Sigmoid colon (tissue), 4 donors: ENCODE measurements at regions not wholly inside any gene's neighbourhood (a gene's known extent, or its start where the extent isn't known, plus 50 kb on each side); places are given as distances from the start of the nearest gene placed in this dataset.
"Not testable (repeated sequence)": the region's sequence is repeated elsewhere in the genome, so short reads cannot be mapped to it uniquely, and the experiment has no call there.

Experiments
- EP300 ChIP-seq, 4 donors: sonication (generic); formaldehyde crosslinking; IDR thresholded peaks; one replicate each; pipeline ENCODE4 v1.6.1; 2017; ENCODE audit warnings: antibody characterized with exemption in 4 of 4
- POLR2A ChIP-seq, 2 donors: fragments of 450-650 bp; IDR thresholded peaks; one replicate each; pipeline ENCODE4 v1.6.1; 2016; ENCODE audit warnings: antibody characterized with exemption in 2 of 2, mild to moderate bottlenecking in 2 of 2, moderate library complexity in 2 of 2
- POLR2AphosphoS5 ChIP-seq, 4 donors: sonication (generic); formaldehyde crosslinking; IDR thresholded peaks; one replicate each; pipeline ENCODE4 v1.6.1; 2017; ENCODE audit warnings: antibody characterized with exemption in 4 of 4
- TF ChIP-seq, protein P1 (sequence below), 4 experiments: fragments of 450-650 bp in 3 of 4; fragments of 200-600 bp in 1 of 4; IDR thresholded peaks; one replicate each; pipeline ENCODE4 v1.5.1; 2016 to 2019; ENCODE audit warnings: antibody characterized with exemption in 4 of 4, mild to moderate bottlenecking in 3 of 4, moderate library complexity in 2 of 4

DNA sequence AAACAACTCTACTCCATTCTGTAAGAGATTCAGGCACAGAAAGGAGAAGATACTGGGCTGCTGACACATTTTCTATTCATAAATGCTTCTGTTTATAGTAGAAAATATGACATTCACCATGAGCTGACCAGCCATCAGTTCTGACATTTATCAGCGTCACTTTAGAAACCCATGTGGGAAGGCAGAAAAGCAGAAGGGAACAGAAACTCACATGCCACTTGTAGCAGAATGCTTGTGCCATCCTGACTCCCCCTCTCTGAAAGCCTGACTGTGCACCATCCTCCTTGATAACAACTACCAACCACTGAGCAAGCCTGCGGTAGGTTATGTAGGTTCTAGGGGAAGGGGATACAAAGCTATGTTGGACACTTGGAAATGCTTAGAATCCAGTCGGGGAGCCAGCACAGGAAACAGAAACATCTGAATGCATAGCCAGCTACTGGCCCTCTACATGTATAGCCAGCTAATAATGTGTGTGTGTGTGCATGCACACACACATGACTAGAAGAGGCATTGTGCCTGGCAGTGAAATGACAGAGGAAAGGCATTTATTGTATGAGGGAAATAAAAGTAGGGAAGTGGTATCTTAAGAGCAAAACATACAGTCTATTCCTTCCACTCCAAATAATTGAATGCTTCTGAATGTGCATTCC is 104.3 kb downstream of the SPDYE17 start:
- TF ChIP-seq, protein P1, sequence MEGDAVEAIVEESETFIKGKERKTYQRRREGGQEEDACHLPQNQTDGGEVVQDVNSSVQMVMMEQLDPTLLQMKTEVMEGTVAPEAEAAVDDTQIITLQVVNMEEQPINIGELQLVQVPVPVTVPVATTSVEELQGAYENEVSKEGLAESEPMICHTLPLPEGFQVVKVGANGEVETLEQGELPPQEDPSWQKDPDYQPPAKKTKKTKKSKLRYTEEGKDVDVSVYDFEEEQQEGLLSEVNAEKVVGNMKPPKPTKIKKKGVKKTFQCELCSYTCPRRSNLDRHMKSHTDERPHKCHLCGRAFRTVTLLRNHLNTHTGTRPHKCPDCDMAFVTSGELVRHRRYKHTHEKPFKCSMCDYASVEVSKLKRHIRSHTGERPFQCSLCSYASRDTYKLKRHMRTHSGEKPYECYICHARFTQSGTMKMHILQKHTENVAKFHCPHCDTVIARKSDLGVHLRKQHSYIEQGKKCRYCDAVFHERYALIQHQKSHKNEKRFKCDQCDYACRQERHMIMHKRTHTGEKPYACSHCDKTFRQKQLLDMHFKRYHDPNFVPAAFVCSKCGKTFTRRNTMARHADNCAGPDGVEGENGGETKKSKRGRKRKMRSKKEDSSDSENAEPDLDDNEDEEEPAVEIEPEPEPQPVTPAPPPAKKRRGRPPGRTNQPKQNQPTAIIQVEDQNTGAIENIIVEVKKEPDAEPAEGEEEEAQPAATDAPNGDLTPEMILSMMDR (IDR thresholded peaks at IDR 0.05): not testable (repeated sequence)
- TF ChIP-seq POLR2A, EP300, POLR2AphosphoS5 (IDR thresholded peaks at IDR 0.05): not testable (repeated sequence)
